ENCODE measurements at regions not wholly inside any gene's neighbourhood (a gene's known extent, or its start where the extent isn't known, plus 50 kb on each side); places are given as distances from the start of the nearest gene placed in this dataset.

- no peak for TF ChIP-seq CTCF (IDR thresholded peaks at IDR 0.05; ENCODE audit: insufficient read depth, low read depth, low read length)
- no peak for TF ChIP-seq EZH2 (IDR thresholded peaks at IDR 0.05; ENCODE audit: insufficient read depth, low read length)
Observed at GRCh38 chrX:125826080-125826479, 340.0 kb downstream of the DCAF12L2 start.

All from astrocyte (in vitro differentiated cells and primary cell).